SK-N-SH (cell line): ENCODE measurements at regions not wholly inside any gene's neighbourhood (a gene's known extent, or its start where the extent isn't known, plus 50 kb on each side); places are given as distances from the start of the nearest gene placed in this dataset.
"Not testable (repeated sequence)": the region's sequence is repeated elsewhere in the genome, so short reads cannot be mapped to it uniquely, and the experiment has no call there.

Experiments
- CTCF ChIP-seq: fragments of 200-600 bp; sonication (generic); IDR thresholded peaks from 2 replicates; pipeline ENCODE4 v1.6.1; 2017; ENCODE audit warnings: antibody characterized with exemption, mild to moderate bottlenecking, moderate library complexity
- SIN3A ChIP-seq: IDR thresholded peaks from 2 replicates; pipeline ENCODE4 v1.6.1; 2012; ENCODE audit warnings: low read depth, mild to moderate bottlenecking, low read length, moderate library complexity, borderline replicate concordance

DNA sequence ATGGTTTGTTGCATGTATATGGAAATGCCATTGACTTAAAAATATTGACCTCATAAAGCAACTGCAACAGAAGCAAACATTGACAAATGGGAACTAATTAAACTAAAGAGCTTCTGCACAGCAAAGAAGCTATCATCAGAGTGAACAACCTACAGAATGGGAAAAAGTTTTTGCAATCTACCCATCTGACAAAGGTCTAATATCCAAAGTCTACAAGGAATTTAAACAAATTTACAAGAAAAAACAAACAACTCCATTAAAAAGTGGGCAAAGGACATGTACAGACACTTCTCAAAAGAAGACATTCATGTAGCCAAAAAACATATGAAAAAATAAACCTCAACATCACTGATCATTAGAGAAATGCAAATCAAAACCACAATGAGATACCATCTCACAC is 99.7 kb upstream of the ARG1 start:
- not testable (repeated sequence) for TF ChIP-seq CTCF, SIN3A
